Amygdala (tissue), 56 donors: ENCODE measurements at regions not wholly inside any gene's neighbourhood (a gene's known extent, or its start where the extent isn't known, plus 50 kb on each side); places are given as distances from the start of the nearest gene placed in this dataset.

Source experiments
- DNase-seq, 56 donors: peaks; one replicate each; lab custom pipeline; 2025; lab: John Stamatoyannopoulos, UW

GRCh38 chr3:55189359-55189801 lies 261.5 kb upstream of the LRTM1 start:
- DNase-seq: no peak

GRCh38 chr3:55185380-55185779 lies 257.5 kb upstream of the LRTM1 start:
- no peak for DNase-seq

- DNase-seq: no peak
These were observed 255.3 kb upstream of the LRTM1 start for GRCh38 chr3:55183201-55183600.

GRCh38 chr3:55180936-55181535 lies 253.2 kb upstream of the LRTM1 start:
- DNase-seq: peak in 2 of 56 donors; percentile 9 to 35

- no peak for DNase-seq
These were observed 252.3 kb upstream of the LRTM1 start for GRCh38 chr3:55180161-55180560.

GRCh38 chr3:55178336-55178735 lies 250.5 kb upstream of the LRTM1 start:
- DNase-seq: no peak

- no peak for DNase-seq
These were observed 249.9 kb upstream of the LRTM1 start for GRCh38 chr3:55177749-55178148.

- DNase-seq: no peak
These were observed 247.6 kb upstream of the LRTM1 start for GRCh38 chr3:55175423-55175822.

- DNase-seq: no peak
These were observed 246.9 kb upstream of the LRTM1 start for GRCh38 chr3:55174747-55175146.

GRCh38 chr3:55173504-55173903 lies 245.6 kb upstream of the LRTM1 start:
- no peak for DNase-seq

GRCh38 chr3:55172913-55173312 lies 245.1 kb upstream of the LRTM1 start:
- DNase-seq: no peak

GRCh38 chr3:55170444-55170843 lies 242.6 kb upstream of the LRTM1 start:
- DNase-seq: no peak

- DNase-seq: no peak
These were observed 241.8 kb upstream of the LRTM1 start for GRCh38 chr3:55169608-55170072.

GRCh38 chr3:55169161-55169560 lies 241.3 kb upstream of the LRTM1 start:
- no peak for DNase-seq

- no peak for DNase-seq
These were observed 239.9 kb upstream of the LRTM1 start for GRCh38 chr3:55167586-55168317.

- peak in 6 of 56 donors; percentile 1 to 57 (median 6) for DNase-seq
These were observed 239.0 kb upstream of the LRTM1 start for GRCh38 chr3:55166576-55167555.

GRCh38 chr3:55165704-55166405 lies 238.0 kb upstream of the LRTM1 start:
- no peak for DNase-seq

- DNase-seq: no peak
These were observed 237.4 kb upstream of the LRTM1 start for GRCh38 chr3:55165278-55165677.

- DNase-seq: no peak
These were observed 237.0 kb upstream of the LRTM1 start for GRCh38 chr3:55164876-55165275.

- DNase-seq: no peak
These were observed 236.3 kb upstream of the LRTM1 start for GRCh38 chr3:55164191-55164590.
